IPS-20b (cell line): ENCODE measurements at regions not wholly inside any gene's neighbourhood (a gene's known extent, or its start where the extent isn't known, plus 50 kb on each side); places are given as distances from the start of the nearest gene placed in this dataset.

Experiments
- H3K27ac ChIP-seq: one replicate; pipeline ENCODE4 v1.5.1; 2013; ENCODE audit warnings: low read length
- H3K27me3 ChIP-seq: 2 replicates; pipeline ENCODE4 v1.6.1; 2013; ENCODE audit warnings: mild to moderate bottlenecking, low read length, inconsistent platforms; ENCODE audit not compliant: insufficient read depth
- H3K36me3 ChIP-seq: 2 replicates; pipeline ENCODE4 v1.6.1; 2013; ENCODE audit warnings: low read depth, mild to moderate bottlenecking, inconsistent platforms, low read length, moderate library complexity; ENCODE audit not compliant: insufficient read depth
- H3K4me1 ChIP-seq: 2 replicates; pipeline ENCODE4 v1.6.1; 2013; ENCODE audit warnings: mild to moderate bottlenecking, control low read depth, inconsistent platforms, low read length, moderate library complexity; ENCODE audit not compliant: insufficient read depth
- H3K4me3 ChIP-seq: 2 replicates; pipeline ENCODE4 v1.5.1; 2013; ENCODE audit warnings: mild to moderate bottlenecking, low read length, inconsistent platforms
- H3K9ac ChIP-seq: 2 replicates; pipeline ENCODE4 v1.6.1; 2013; ENCODE audit warnings: low read depth, mild to moderate bottlenecking, inconsistent platforms, low read length, moderate library complexity
- H3K9me3 ChIP-seq: 2 replicates; pipeline ENCODE4 v1.6.1; 2013; ENCODE audit warnings: mild to moderate bottlenecking, low read depth, low read length, inconsistent platforms; ENCODE audit not compliant: insufficient read depth

- Histone ChIP-seq H3K27ac (no peak overlapping the region), H3K36me3 (no peaks in the 10 kb centered on the region), H3K9ac (no peak overlapping the region), H3K4me3 (no peak overlapping the region), H3K4me1 (peaks cover 3% of the 10 kb centered on the region; the same call in 1 of the 2 replicates), H3K27me3 (no peaks in the 10 kb centered on the region), H3K9me3 (no peaks in the 10 kb centered on the region)
Measured at GRCh38 chr18:39862341-39862740, 2092.7 kb upstream of the PIK3C3 start.

GRCh38 chr18:39854291-39854690 is 2100.7 kb upstream of the PIK3C3 start:
- Histone ChIP-seq H3K4me3 (no peak overlapping the region), H3K27ac (no peak overlapping the region), H3K4me1 (peaks cover 3% of the 10 kb centered on the region; the same call in 1 of the 2 replicates), H3K9me3 (no peaks in the 10 kb centered on the region), H3K27me3 (no peaks in the 10 kb centered on the region), H3K36me3 (no peaks in the 10 kb centered on the region), H3K9ac (no peak overlapping the region)

DNA sequence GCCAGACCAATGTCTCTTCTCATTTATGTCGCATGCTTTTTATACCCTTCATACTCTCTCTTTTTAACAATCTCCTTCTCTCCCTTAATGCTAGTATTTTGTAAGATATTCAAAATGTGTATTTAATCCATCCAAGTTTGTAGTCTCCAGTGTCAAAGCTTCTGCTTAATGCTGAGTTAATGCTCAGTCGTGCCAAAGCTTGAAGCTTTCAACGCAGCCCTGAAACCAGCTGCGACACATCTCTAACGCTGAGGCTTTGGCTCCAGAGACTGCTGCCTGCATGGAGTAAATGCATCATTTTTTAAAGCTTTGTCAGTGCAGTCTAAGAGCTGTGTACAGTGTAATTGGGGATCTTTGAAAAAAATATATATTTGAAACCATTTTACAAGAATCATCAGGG is 2108.8 kb upstream of the PIK3C3 start:
- H3K9me3 ChIP-seq: no peaks in the 10 kb centered on the region
- H3K36me3 ChIP-seq: no peaks in the 10 kb centered on the region
- H3K27me3 ChIP-seq: peaks cover 7% of the 10 kb centered on the region
- no peak overlapping the region for H3K27ac ChIP-seq
- peaks cover 12% of the 10 kb centered on the region; the same call in 1 of the 2 replicates for H3K4me1 ChIP-seq
- H3K9ac ChIP-seq: no peak overlapping the region
- H3K4me3 ChIP-seq: no peak overlapping the region

DNA sequence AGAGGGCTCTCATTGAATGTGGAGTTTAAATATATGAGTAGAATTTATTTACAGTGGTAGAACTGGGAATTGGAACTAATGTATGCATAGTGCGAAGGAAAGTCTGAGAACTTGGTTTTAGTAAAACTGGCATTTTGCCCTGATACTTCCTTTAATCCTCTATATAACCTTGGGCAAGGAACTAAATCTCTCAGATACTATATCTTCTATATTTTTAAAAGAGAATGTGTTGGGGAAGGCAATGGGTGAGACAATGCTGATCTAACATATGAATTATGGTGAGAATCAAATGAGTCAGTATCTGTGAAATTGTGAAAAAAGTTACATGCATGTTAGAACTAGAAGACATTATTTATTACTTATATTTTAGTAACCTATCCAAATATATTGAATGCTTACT is 2109.4 kb upstream of the PIK3C3 start:
- H3K4me3 ChIP-seq: no peak overlapping the region
- H3K27me3 ChIP-seq: peaks cover 13% of the 10 kb centered on the region
- H3K4me1 ChIP-seq: peaks cover 14% of the 10 kb centered on the region; the same call in 1 of the 2 replicates
- no peaks in the 10 kb centered on the region for H3K9me3 ChIP-seq
- H3K27ac ChIP-seq: no peak overlapping the region
- H3K36me3 ChIP-seq: no peaks in the 10 kb centered on the region
- H3K9ac ChIP-seq: no peak overlapping the region

- H3K4me3 ChIP-seq: no peak overlapping the region
- no peak overlapping the region for H3K27ac ChIP-seq
- peaks cover 14% of the 10 kb centered on the region; the same call in 1 of the 2 replicates for H3K4me1 ChIP-seq
- no peaks in the 10 kb centered on the region for H3K9me3 ChIP-seq
- H3K36me3 ChIP-seq: no peaks in the 10 kb centered on the region
- no peak overlapping the region for H3K9ac ChIP-seq
- peaks cover 18% of the 10 kb centered on the region for H3K27me3 ChIP-seq
Measured at GRCh38 chr18:39845106-39845505, 2109.9 kb upstream of the PIK3C3 start.

- Histone ChIP-seq H3K9me3 (no peaks in the 10 kb centered on the region), H3K9ac (no peak overlapping the region), H3K27ac (no peak overlapping the region), H3K4me1 (peaks cover 14% of the 10 kb centered on the region; the same call in 1 of the 2 replicates), H3K36me3 (no peaks in the 10 kb centered on the region), H3K27me3 (peaks cover 18% of the 10 kb centered on the region), H3K4me3 (no peak overlapping the region)
Measured at GRCh38 chr18:39843546-39843945, 2111.5 kb upstream of the PIK3C3 start.

- H3K36me3 ChIP-seq: no peaks in the 10 kb centered on the region
- H3K9ac ChIP-seq: peak overlapping the region; percentile 21; the same call in 1 of the 2 replicates
- H3K4me3 ChIP-seq: peak overlapping the region; percentile 87
- peaks cover 14% of the 10 kb centered on the region; the same call in 1 of the 2 replicates for H3K4me1 ChIP-seq
- H3K27ac ChIP-seq: no peak overlapping the region
- no peaks in the 10 kb centered on the region for H3K9me3 ChIP-seq
- peaks cover 18% of the 10 kb centered on the region for H3K27me3 ChIP-seq
Measured at GRCh38 chr18:39842366-39842914, 2112.6 kb upstream of the PIK3C3 start.

- Histone ChIP-seq H3K27me3 (peaks cover 18% of the 10 kb centered on the region), H3K27ac (no peak overlapping the region), H3K36me3 (no peaks in the 10 kb centered on the region), H3K9me3 (no peaks in the 10 kb centered on the region), H3K9ac (peak overlapping the region; percentile 74; the same call in 1 of the 2 replicates), H3K4me3 (peak overlapping the region; percentile 87), H3K4me1 (peaks cover 14% of the 10 kb centered on the region; the same call in 1 of the 2 replicates)
Measured at GRCh38 chr18:39841482-39842365, 2113.3 kb upstream of the PIK3C3 start.

DNA sequence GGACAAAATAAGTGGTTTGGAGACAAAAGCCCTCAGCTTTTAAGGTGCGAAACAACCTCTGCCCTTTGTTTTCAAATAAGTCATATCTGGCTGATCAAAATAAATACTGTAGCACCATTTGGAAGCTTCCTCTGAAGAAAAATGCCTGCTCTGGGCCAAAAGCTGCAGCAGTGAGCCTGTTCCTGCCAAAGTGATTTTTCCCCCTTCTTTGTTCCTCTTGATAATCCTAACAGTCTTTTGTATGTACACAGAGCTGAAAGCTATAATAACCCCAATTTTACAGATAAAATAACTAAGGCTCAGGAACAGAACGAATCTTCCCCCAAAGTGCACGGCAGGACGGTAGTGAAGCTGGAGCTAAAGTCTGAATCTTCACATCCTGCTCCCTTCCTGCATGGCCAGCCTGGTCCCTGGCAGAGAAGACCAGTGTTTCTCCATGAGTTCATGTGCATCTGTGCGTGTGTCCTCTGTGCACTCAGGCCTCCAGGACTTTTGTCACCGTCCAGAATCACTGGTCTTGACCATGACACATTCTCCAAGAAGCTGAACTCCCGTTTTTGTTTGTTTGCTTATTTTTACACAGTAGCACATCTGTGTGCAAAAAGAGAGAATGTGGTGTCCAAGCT is 2114.1 kb upstream of the PIK3C3 start:
- Histone ChIP-seq H3K9ac (peak overlapping the region; percentile 20; the same call in 1 of the 2 replicates), H3K4me3 (peak overlapping the region; percentile 87)

GRCh38 chr18:39840406-39840805 is 2114.6 kb upstream of the PIK3C3 start:
- H3K36me3 ChIP-seq: no peaks in the 10 kb centered on the region
- no peak overlapping the region for H3K9ac ChIP-seq
- peaks cover 14% of the 10 kb centered on the region; the same call in 1 of the 2 replicates for H3K4me1 ChIP-seq
- H3K4me3 ChIP-seq: no peak overlapping the region
- H3K27me3 ChIP-seq: peaks cover 18% of the 10 kb centered on the region
- no peaks in the 10 kb centered on the region for H3K9me3 ChIP-seq
- no peak overlapping the region for H3K27ac ChIP-seq

More for the DNA sequence above, 2114.1 kb upstream of the PIK3C3 start:
- Histone ChIP-seq H3K36me3 (no peaks in the 10 kb centered on the region), H3K27ac (no peak overlapping the region), H3K27me3 (peaks cover 18% of the 10 kb centered on the region), H3K4me1 (peaks cover 14% of the 10 kb centered on the region; the same call in 1 of the 2 replicates), H3K9me3 (no peaks in the 10 kb centered on the region)

DNA sequence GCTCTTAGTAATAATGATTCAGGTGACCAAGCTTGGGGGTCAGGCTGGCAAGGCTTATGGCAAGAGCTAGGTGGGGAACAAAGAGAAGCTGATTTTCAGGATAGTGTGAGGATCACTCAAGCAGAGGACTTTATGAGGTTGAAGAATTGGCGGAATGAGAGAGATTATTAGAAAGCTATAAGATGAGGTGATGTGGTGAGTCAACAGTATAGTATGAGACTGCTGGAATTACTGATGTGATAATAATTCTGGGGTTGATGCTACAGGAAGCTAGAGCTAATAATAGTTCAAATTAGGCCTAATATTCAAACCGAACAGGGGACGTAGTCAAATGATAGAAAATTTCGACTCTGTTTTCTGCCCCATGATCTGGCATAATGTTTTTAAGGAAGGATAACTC is 2115.3 kb upstream of the PIK3C3 start:
- H3K4me1 ChIP-seq: peaks cover 14% of the 10 kb centered on the region; the same call in 1 of the 2 replicates
- no peak overlapping the region for H3K4me3 ChIP-seq
- H3K9ac ChIP-seq: no peak overlapping the region
- H3K27me3 ChIP-seq: peaks cover 18% of the 10 kb centered on the region
- no peaks in the 10 kb centered on the region for H3K36me3 ChIP-seq
- H3K9me3 ChIP-seq: no peaks in the 10 kb centered on the region
- H3K27ac ChIP-seq: no peak overlapping the region
